GM21381 (cell line): ENCODE measurements at regions not wholly inside any gene's neighbourhood (a gene's known extent, or its start where the extent isn't known, plus 50 kb on each side); places are given as distances from the start of the nearest gene placed in this dataset.

Experiments used
- ATAC-seq: cut with Tn5 transposase; IDR thresholded peaks from one replicate; pipeline ENCODE4 v1.9.1; 2021; ENCODE audit warnings: mild to moderate bottlenecking, moderate library complexity; ENCODE audit not compliant: unreplicated experiment

DNA sequence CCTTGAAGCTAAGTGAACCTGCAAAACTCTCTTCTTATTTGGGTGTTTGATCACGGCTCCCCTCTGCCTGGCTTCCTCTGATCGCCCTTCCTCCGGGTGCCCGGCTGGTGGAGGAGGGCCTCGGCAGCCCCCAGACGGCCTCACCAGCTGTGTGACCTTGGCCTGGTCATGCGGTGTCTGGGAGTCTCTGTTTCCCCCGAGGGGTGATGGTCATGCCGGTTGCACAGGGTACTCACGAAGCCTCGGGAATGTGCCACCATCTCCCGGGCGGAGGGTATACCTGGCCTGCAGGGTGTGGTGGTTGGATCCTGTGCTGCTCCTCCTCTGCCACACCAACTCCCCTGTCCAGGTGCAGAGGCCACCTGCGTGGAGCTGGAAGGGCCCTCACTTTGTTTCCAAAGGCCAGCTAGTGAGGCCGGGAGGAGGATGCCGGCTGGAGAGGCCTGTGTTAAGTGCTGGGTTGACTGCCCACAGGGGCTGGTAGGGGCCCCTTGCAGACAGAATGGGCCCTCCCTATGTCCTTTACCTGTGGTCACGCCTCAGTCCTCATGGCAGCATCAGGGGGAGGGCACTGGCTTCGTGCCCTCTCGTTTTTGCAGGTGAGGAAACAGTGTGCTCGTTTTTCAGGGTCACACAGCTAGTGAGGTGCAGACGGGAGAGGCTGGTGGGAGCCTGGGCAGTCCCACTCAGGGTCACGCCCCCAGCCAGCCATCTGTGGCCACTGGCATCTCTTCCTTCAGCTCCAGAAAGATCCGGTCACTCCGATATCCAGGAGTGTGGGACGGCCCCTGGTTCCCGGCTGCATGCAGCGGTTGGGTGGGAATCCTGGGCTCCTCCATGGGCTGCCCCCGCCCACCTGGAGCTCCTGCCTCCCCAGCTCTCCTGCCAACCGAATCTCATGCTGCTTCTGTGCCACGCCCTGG, 148.5 kb upstream of the GSE1 start:
- ATAC-seq = no peak

DNA sequence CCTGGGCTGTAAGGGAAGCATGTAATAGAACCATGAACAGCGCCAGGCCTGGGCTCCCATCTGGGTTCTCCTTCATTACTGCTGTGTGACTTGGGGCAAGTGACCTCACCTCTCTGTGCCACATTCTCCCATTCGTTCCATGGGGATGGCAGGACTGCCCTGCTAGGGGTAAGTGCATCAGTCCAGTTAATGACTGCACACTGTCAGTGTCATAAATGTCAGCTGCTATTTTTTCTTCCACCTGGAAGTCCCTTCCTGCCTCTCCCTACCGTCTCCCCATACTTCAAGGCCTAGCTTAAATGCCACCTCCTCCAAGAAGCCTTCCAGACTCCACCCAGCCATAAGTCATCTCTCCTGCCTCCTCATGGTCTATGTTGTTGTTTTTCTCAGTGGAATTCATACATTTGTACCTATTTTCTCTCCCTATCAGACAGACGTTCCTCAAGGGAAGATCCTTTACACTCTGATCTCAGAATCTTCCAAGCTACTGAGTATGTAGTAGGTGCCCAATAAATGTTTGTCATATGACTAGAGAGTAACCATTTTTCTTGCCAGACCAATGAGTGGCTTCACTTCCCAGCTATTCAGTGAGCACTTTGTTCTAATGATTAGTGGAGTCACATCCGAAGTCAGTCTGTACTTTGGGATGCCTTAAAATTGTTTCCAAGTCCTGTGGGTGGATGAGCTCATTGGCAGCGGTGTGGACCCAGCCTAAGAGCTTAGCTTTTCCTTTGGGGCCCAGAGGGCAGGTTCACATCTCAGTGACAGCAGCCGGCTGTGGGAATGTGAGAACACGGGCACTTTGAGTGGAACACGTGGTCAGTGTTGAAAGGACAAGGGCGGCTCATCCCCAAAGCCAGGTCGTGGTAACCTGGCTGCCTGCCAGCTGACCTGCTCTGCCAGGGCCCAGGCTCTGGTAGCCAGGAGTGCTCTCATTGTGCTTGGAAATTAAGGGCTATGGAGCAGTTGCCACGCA, 147.5 kb upstream of the GSE1 start:
- ATAC-seq = no peak

DNA sequence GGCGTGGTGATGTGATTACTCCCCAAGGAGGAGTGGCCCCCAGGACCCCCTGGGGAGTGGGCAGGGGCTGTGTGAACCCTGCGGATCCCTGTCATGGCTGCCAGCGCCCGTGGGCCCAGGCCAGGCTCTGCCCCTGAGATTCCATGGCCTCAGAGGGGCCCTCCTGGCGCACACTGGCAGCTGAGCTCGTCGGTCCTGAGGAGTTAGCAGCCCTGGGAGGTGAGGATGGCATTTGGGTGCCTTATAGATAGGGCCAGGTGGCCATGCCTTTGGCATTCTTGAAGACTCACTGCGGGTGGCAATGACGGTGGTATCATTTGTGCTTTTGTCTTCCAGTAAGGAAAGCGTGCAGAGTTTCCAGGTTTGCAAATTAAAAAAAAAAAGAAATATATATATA, 146.8 kb upstream of the GSE1 start:
- no peak for ATAC-seq

DNA sequence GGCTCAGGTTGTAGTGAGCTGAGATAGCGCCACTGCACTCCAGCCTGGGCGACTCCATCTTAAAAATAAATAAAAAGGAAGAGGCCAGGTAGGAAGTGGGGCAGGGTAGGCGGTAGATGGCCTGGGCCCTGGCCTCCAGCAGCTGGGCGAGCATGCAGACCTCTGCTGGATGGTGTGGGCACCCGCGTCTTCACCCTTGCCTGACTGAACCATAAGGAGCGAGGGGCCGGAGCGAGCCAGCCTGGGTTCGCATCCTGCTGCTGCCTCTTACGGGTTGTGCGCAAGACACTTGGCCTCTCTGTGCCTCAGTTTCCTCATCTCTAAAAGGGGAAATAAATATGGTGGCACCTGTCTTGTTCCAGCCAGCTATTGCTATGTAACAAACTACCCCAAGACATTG, 146.1 kb upstream of the GSE1 start:
- no peak for ATAC-seq

DNA sequence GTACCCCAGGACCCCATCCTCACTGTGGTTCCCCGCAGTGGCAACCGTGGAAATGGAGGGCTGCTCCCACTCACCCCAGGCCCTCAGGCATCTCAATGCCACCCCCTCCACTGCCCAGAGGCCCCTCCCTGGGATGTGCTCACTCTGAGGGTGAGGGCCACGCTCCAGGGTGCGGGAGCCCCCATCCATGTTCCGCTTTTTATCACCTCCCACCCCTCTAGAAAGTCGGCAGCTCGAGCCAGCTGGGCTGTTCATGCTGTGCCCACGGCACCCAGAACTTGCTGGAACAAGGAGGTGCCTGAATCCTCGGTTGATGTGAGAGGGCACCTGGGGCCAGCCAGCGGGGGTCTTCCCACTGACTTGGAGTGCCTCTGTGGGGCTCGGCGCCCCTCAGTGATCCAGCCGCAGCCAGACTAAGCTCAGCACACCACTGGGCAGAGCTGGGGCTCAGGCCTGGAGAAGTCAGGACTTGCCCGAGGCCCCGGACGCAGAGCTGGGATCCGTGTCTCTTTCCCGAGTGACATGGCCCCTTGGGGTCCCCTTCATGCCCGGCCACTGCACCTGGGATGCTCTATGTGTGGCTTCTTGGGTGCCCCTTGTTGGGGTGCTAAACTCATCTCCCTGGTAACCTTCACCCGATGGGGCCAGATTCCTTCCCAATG, 143.1 kb upstream of the GSE1 start:
- ATAC-seq = no peak

DNA sequence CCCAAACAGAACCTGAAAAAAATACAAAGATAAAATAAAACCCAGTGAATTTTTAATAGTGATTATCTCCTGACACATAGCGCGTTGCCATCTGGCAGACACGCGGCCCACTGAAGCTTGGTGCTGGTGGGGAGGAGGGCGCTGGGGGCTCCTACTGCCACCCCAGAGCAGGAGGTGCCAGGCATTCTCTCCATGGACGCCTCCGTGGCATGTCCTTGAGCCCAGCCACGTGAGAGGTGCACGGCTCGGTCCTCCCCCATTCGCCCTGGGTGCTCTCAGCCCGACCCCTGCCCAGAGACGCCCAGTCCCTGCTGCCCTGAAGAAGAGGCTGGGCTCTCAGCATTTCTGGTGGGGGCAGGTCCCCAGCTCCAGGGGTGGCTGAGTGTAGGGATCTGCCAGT, 142.2 kb upstream of the GSE1 start:
- ATAC-seq = no peak

DNA sequence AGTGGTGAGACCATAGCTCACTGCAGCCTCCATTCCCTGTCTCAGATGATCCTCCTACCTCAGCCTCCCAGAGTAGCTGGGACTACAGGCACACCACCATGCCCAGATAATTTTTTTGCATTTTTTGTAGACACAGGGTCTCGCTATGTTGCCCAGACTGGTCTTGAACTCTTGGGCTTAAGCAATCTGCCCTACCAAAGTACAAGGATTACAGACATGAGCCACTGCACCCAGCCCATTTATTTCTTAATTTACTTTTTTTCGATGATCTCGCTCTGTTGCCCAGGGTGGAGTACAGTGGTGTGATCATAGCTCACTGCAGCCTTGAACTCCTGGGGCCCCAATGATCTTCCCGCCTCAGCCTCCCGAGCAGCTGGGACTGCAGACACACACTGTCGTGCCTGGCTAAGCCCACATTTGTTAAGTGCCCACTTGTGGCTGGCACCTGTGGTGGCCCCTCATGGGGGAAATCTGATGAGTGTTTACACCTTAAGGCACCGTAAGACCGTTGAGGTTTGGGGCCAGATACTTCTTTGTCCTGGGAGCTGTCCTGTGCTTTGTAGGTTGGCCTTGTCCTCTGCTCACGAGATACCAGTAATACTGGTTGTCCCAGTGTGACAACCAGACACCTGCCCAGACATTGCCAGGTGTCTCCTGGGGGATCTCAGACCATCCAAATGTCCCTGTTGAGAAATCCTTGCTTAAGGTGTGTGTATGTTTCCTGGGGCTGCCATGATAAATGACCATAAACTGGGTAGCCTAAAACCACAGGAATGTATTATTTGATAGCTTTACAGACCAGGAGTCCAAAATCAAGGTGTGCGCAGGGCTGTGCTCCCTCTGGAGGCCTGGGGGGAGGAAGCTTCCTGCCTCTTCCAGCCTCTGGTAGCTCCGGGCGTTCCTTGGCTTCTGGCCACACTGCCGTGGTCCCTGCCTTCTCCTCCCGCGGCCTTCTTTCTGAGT, 141.4 kb upstream of the GSE1 start:
- no peak for ATAC-seq

DNA sequence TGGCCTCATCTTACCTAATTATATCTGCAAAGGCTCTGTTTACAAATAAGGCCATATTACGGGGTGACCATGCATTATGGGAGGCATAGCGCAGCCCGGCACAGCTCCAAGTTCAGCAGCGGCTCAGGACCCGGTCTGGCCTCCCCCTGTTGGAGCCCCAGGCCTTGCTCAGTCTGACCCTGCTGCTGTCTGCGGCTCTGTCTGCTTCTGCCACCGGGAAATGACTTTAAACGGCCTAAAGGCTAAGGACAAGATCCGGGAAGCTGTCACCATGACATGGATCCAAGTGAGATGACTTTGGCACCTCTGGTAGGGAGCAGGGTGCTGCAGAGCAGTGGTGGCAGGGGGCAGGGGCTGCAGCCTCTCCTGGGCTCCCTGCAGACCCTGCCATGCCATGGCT, 140.6 kb upstream of the GSE1 start:
- no peak for ATAC-seq

DNA sequence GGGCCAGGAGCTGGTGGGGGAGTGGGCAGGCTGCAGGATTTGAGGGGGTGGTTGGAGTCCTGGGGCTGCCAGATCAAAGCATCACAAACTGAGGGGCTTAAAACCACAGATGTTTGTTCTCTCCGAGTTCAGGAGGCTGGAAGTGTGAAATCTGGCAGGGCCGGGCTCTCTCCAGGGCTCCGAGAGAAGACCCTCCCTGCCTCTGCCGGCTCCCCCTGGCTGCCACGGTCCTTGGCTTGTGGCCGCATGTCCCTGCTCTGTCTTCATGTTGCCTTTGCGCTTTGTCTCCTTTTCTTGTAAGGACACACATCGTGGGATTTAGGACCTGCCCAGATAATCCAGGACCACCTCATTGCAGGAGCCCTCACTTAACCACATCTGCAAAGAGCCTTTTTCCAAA, 139.8 kb upstream of the GSE1 start:
- ATAC-seq = no peak

DNA sequence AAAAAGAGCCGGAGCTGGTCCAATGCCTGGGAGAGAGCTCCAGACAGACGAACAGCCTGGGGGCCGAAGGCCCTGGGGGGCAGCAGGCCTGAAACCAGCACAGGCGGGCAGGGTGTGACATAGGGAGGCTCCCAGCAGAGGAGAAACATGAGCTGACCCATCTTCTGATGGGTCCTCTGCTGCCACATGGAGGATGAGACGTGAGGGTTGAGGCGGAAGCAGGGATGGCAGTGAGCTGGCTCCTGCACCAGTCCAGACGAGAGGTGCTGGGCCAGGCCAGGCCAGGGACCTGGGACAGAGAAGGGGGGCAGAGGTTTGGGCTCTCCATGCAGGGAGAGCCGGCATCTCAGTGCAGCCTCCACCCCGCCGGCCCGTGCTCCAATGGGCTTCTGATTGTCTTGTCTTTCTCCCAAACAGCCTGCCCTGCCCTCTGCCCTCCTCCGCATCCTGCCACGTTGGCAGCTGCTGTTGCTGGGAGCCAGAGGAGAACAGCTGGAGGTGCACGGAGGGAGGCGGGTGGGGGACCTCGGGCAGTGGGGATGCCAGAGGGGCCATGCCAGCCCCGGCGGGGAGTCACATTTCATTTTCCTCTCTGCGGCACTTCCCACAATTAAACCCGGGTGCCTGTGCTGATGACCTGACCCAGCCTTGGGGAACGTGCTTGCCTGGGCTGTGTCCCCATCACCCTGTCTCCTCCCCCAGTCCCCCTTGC, 139.1 kb upstream of the GSE1 start:
- ATAC-seq = no peak

DNA sequence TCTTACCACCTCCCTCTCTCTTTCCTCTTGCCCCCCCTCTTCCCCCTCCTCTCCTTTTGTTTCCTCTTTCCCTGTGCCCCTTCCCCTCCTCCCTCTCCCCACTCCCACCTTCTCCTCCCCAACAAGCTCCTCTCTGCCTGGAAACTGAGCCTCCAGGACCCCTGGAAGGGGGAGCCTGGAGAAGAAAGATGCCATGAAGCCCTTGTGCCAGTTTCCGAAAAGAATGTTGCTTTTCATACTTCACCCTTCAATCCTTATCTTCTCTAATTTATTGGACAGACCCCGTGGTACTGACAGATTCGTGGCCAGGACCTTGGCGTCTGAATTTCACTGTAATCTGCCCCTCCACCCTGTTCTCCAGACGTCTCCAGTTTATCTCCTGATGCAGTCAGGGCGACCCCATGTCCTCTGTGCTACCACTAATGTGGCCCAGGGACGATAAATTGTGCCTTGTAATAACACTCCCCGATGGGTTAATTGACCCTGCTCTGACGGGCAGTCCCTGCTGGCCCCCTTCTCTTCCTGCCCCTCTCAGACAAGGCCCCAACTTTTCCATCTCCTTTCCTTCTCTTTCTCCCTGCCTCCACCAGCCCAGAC, 138.4 kb upstream of the GSE1 start:
- no peak for ATAC-seq

DNA sequence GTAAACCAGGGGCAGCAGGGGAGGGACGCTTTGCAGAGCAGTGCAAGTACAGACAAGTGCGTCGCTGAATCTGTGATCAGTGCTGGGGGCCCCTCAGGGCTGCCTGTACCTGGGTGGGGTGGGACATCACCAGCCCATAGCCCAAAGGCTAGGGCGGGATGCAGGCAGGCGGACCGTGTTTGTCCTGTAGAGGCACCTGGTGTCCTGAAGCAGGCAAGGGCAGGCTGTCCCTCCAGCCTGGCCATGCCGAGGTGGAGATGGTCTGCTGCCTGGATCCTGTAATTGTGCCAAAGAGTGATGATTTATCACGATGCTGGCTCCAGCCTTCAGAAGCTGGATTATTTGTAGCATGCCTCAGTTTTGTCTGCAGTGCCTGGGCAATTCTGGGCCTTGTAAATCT, 137.9 kb upstream of the GSE1 start:
- ATAC-seq = no peak

DNA sequence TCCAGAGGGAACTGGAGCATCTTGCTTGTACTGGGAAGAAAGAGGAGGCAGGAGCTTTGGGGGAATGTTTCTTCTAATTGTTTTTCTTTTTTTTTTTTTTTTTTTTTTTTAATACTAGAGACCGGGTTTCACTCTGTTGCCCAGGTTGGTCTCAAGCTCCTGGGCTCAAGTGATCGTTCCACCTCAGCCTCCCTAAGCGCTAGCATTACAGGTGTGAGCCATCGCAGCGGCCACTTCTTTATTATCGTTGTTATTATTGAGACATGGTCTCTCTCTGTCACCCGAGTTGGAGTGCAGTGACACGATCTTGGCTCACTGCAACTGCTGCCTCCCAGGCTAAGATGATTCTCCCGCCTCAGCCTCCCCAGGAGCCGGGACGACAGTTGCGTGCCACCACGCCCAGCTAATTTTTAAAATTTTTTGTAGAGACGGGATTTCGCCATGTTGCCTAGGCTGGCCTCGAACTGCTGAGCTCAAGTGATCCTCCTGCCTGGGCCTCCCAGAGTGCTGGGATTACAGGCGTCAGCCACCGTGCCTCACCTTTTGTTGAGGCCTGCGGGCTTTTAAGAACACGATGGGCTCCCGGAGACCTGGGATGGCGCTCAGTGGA, 137.3 kb upstream of the GSE1 start:
- no peak for ATAC-seq

DNA sequence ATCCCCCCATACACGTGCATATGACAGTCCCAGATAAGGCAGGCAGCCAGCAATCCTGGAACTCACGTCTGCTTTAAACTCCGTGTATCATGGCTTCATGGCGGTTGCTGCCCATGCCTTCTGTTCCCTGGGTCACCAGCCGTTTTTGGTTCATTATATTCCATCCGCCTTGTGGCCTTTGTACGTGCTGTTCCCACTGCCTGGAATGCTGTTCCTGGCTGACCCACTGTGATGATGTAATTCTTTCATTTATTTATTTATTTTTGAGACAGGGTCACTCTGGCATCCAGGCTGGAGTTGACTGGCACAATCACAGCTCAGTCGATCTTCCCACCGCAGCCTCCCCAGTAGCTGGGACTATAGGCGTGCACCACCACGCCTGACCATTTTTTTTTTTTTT, 136.7 kb upstream of the GSE1 start:
- ATAC-seq = no peak

DNA sequence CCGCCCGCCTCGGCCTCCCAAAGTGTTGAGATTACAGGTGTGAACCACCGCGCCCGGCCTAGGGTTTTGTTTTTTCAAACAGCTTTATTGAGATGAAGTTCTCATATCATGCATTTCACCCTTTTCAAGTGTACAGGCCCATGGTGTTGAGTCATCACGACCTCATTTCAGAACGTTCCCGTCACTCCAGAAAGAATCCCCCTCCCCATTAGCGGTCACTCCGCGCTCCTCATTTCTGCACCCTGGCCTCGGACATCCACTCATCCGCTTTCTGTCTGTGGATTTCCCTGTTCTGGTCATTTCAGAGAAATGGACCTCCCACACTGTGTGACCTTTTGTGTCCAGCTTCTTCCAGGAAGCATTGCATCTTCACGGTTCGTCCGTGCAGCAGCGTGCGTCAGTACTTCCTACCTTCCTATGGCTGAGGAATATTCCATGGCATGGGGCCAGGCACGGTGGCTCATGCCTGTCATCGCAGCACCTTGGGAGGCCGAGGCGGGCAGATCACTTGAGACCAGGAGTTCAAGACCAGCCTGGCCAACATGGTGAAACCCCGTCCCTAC, 135.2 kb upstream of the GSE1 start:
- no peak for ATAC-seq

DNA sequence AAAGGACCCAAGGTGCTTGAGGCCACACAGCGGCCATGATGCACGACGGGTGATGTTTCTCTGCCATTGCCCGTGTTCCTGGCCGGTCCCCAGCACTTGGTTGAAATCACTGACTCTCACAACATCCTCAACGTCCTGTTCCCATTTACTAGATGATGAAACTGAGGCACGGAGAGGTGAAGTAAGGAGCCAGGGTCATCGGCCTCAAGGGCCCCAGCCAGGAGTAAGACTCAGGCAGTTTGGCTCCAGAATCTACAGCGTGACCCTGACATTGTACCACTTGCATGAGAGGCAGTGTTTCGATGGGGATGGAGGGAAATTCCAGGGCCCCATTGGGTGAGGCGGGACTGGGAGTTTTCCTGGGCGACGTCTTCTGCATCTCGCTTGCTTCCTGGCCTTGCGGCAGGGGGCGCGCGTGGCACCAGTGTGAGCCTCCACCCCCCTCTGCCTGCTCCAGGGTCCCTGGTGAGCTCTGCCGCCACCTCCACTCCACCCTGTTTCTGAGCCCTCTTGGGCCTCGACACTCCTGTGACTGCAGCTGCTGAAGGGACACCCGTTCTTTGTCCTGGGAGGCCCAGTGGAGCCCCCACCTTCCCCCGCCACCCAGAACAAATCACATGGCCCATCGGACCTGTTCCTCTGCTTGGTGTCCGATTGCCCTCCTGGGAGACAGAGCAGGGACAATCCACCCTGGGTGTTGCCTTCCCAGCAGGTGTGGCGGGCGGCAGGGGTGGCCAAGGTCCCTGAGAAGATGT, 133.0 kb upstream of the GSE1 start:
- no peak for ATAC-seq

DNA sequence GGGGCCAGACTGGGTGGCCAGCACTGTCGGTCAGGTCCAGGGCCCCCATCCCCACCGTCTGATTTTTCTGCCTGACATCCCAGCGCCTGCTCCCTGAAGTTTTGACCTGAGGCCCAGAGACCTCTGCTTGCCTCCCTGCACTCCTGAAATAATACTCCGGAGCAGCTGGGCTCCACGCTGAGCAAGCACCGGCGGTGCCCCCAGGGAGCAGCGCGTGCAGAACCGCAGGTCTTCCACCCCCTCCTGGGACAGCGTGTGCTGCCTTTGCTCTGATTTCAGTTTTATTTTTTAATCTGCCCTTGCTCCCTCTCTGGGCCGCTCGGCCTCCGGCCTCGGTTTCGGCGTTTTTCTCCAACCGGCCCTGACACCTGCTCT, 132.4 kb upstream of the GSE1 start:
- ATAC-seq = no peak

DNA sequence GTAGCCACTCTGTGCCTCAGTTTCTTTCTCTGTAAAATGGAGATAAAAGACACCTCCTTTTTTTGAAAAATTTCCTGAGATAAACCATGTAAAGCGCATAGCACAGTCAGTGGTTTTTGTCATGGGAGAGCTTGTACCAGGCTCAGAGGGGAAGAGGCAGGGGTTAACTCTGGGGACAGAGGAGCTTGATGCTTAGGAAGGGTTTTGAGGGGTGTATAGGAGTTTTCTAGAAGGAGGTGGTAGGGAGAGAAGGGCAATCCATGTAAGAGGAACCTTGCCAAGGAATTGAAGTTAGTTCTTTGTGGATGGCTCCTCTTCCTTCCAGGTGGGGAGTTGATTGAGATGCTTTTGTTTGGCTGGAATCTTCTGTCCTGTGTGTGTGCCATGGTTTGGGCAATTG, 131.9 kb upstream of the GSE1 start:
- ATAC-seq = no peak
